ENCODE measurements at regions not wholly inside any gene's neighbourhood (a gene's known extent, or its start where the extent isn't known, plus 50 kb on each side); places are given as distances from the start of the nearest gene placed in this dataset.

DNA sequence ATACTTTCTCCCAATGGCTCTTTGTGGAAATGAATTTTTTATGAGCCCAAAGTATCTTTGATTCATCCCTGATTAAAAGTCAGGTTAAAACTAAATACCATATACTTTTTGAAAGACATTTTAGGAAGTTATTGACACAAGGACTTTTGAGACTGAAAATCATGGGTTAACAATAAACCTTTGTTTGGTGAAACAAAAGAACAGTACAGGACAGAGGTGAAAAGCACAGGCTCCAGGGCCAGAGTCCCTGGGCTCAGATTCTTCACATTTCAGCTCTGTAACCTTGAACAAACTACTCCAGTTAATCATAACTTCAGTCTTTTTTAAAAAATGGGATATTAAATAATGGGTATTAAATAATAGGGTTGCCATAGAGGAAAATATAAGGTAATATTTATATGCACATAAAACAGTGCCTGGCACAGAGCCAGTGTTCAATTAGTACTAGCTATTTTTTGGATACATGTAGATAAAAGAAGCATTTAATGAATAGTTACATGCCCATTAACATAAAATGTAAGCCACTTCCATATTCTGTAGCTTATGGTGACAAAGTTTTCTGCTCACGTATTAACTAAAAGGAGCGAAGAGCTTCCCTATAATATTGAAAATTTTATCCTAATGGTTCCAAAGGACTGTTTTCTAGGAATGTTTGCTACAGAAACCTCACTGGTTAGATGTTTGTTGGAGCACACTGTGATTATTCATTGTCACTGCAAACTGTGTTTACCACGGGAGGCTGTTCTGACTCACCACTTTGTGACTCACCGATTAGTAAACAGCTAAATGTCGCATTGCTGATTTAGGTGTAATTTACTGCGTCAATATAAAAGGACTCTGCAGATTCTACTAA is 255.4 kb downstream of the DAD1 start:
- DNase-seq, result no peak

DNA sequence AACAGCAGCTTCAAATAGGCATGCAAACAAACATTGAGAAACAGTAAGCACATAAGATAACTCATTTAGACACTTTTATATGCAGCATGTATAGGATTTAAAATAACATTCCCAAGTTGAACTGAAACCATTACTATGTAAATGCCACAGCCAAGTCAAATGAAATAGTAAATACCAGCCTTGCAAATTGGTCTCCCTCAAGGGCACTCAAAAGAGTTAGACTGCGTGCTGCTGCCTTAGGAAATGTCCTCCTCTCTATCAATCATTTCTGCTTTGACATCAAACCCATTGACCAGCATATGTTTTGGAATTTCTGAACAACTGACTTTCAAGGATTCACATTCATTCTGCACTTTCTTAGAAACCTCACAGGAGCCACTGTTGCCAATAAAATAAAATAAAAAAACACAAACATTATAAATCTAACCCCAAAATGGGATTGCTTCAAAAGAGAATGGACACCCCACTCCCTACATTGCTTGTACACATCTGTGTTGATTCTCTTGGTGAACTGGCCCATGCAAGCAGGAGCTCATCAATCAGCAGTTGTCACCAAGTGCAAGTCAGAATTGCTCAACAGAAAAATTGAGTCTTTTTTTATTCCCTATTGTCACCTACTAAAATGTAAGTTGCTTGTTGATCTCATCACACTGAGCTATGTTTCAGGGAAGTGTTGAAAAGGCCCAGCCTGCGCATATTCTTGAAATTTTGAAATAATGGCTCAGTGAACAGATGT is 256.2 kb downstream of the DAD1 start:
- no peak for DNase-seq

GRCh38 chr14:22329371-22329770 is 259.7 kb downstream of the DAD1 start:
- DNase-seq, result no peak

- DNase-seq, result no peak
Observed at GRCh38 chr14:22325676-22326400, 263.2 kb downstream of the DAD1 start.

- no peak for DNase-seq
Observed at GRCh38 chr14:22320362-22320750, 268.7 kb downstream of the DAD1 start.

DNA sequence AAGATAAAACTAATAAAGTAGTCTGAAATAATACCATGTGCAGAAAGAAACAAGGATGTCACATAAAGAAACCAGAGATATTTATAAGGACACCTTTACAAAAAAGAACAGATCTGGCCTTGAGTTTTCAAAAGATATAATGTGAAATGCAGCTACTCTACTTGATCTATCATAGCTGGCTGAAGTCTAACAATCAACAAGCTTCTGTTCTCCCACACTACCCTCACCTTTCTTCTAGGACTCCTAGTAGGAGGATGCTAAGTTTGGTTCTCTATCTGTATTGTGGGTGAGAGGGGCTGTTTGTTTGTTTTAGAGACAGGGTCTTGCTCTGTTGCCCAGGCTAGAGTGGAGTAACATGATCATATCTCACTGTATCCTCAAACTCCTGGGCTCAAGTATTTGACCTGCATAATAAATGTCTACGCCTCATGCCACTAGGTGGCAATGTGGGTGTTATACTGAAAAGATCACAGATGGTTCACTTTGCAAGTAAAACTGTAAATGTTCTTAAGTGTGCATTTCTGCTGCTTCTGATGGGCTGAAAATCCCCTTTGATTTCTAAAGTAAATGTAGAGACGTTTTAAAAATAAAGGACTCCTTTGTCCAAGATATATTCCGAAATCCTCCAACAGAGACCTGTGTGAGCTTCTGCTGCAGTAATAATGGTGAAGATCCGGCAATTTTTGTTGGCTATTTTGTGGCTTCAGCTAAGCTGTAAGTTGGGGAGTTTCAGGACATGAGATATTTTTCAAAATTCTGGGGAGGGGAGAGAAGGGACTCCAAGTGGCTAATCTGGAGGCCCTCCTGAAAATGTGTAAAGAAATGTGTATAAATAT is 269.3 kb downstream of the DAD1 start:
- no peak for DNase-seq

DNA sequence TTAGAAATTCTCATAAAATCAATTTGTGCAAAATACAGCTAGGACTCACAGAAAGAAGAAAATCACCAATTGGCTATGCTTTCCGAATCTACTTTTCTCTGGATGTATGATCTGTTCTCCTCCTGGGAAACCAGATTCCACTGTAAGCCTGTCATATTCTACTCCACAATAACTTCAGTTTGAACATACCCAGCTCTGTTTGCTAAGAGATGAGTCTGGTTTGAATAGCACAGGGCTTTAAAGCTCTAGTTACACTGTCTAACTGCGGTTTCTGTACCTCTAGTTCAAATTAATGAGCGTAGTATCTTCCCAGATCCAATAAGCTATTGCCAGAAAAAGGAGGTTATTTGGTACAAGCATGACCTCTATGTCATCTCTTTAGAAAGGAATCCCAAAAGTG is 270.1 kb downstream of the DAD1 start:
- DNase-seq, result no peak

DNA sequence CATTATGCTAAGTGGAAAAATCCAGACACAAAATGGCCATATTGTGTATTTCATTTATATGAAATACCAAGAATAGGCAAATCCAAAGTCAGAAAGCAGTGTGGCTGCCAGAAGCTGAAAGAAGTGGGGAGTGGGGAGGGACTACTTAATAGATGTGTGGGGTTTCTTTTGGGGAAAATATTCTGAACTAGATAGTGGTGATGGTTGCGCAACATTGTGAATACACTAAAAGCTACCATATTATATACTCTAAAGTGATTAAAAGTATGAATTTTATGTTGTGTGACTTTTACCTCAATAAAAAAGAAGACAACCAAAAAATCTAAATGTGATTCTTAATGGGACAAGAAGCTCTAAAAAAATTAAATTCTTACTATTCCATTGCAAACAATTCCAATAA is 272.6 kb downstream of the DAD1 start:
- DNase-seq, result no peak

DNA sequence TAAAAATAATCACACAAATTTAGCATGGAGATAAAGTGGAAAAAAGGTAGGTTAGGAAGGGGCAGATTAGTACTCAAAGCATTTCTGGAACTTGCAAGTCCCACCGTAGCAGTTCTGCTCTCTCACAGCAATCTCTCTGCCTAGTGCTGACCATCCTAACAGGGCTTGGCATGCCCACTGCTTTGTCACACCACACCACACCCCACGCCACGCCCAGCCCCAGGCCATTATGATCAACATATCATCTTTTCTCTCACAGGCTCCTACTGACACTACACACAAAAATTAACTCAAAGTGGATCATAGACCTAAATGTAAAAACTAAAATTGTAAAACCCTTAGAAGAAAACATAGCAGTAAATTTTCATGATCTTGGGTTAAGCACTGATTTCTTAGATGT is 273.7 kb downstream of the DAD1 start:
- no peak for DNase-seq

GRCh38 chr14:22314183-22314820 is 274.7 kb downstream of the DAD1 start:
- no peak for DNase-seq

- DNase-seq, result no peak
Observed at GRCh38 chr14:22313172-22313801, 275.7 kb downstream of the DAD1 start.

- DNase-seq, result no peak
Observed at GRCh38 chr14:22311636-22312035, 277.4 kb downstream of the DAD1 start.

GRCh38 chr14:22305607-22306006 is 283.4 kb downstream of the DAD1 start:
- no peak for DNase-seq

DNA sequence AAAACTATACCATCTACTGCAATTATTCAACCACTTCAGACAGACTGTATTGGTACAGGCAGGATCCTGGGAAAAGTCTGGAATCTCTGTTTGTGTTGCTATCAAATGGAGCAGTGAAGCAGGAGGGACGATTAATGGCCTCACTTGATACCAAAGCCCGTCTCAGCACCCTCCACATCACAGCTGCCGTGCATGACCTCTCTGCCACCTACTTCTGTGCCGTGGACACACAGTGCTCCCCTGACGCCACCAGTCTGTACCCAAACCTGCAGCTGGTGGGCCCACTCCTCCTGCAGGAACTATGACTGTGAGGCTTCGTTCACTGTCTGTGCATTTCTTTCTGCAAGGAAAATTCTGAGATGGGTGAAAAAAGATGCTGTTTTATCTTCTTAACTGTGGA is 284.7 kb downstream of the DAD1 start:
- DNase-seq, result no peak

- no peak for DNase-seq
Observed at GRCh38 chr14:22303589-22304195, 285.3 kb downstream of the DAD1 start.

DNA sequence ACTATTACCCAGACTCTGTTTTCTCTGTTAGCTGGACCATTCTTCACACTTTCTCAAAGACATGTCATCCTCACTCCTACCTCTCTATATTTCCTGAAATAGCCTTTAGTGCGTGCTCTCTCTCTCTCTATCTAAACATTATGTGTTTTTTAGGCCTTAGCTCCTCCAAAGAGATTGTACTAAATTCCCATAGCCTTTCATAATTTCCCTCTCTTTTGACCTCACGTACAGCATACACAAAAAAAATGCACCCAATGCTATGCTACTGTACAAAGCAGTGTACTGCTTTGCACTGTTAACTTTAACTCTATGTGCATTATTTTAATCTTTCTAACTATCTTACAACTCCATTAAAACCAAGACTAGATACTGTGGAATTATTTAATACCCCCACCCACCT is 288.4 kb downstream of the DAD1 start:
- no peak for DNase-seq

DNA sequence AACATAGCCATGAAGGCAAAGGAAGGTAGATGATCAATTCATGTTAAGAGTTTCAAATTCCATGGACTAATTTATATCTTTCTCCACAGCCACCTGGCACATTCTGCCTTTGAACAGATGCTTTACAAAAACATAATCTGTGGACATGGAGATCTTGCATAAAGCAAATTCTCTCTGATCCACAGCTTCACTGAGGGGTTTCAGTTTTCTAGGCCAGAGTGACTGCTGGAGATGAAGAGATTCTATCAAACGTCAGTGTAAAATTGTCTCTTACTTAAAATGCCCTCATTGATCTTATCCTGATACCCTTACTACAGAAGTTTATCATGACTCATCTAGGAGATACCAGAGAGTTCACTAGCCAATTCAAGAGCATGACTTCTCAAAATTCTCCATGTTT is 291.6 kb downstream of the DAD1 start:
- DNase-seq, result no peak

GRCh38 chr14:22296722-22297121 is 292.3 kb downstream of the DAD1 start:
- DNase-seq, result no peak

DNA sequence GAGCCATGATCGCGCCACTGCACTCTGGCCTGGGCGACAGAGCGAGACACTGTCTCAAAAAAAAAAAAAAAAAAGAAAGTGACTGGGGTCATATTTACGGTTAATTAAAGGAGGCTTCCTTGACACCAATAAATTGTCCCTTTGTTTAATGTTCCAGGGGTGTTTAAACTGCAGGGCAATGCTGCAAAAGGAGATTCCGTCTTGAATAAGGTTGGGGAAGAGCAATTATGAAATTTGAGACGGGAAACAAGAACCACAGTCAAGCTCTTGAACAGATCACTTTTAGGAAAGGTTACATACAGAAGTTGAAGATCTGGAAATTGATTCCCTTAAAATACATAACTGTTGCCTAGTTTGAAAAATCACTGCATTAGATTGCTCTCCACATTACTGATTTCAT is 292.9 kb downstream of the DAD1 start:
- no peak for DNase-seq

GRCh38 chr14:22291406-22291805 is 297.6 kb downstream of the DAD1 start:
- DNase-seq, result no peak

DNA sequence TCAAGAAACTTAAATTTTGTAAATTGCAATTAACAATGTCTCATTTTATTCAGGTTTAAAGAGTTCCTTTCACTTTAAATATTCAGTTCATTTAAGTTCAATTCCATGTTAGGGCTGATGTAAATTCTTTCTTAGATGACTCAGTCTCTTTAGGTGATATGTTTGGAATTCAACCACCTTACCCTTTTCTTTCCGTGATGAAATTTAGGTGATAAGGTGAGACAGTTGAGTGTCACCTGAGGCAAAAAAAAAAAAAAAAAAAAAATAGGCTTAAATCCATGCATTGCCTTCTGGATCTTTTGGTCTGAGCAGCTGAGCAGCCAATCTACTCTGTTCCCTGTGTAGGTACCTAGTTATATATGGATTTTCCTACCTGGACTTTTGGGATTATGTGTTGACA is 299.5 kb downstream of the DAD1 start:
- no peak for DNase-seq

Data from DMS79 (cell line).